GM18507 (cell line): ENCODE measurements at regions not wholly inside any gene's neighbourhood (a gene's known extent, or its start where the extent isn't known, plus 50 kb on each side); places are given as distances from the start of the nearest gene placed in this dataset.

Source experiments
- DNase-seq: peaks from one replicate; pipeline ENCODE4 v3.0.0; 2011; ENCODE audit warnings: low read depth; ENCODE audit not compliant: insufficient read length; ENCODE audit errors: extremely low spot score
- FAIRE-seq: peaks from 2 replicates; lab custom pipeline; 2011; peaks lifted over from hg19 to GRCh38; lab: Jason Lieb, UNC

DNA sequence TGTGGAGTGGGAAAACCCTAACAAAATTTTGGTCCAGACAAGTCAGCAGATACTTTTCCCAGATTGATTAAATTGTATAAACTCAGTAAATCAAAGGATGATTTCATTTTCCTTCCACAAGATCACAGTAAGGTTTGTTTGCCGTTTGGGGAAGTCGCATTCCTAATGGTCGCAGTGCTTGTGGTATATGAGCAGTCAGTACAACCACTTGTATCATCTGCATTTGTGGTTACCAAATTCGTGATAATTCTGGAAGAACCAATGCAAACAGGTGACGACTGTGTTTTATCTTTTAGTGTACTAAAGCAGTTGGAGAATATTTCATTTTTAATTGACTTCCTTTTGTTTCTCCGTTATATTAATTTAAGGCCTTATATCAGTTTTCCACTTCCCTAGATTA is 100.0 kb upstream of the CNTN6 start:
- no peak for DNase-seq
- no peak for FAIRE-seq

DNA sequence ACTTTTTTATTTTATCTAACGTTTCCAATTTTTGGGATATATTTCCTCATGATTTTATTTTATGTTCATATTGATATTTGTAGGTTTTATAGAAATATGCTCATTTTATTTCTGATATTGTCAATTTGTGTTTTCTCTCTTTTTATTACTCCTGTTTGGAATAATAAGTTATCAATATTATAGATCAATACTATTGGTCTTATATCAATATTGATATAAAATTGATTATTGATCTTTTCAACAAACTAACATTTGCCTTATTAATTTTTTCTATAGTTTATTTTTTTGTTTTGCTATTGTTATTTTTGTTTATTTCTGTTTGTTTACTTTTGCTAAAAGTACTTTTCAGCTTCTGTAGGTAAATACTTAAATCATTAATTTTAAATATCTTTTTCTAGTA is 90.8 kb upstream of the CNTN6 start:
- no peak for FAIRE-seq

DNA sequence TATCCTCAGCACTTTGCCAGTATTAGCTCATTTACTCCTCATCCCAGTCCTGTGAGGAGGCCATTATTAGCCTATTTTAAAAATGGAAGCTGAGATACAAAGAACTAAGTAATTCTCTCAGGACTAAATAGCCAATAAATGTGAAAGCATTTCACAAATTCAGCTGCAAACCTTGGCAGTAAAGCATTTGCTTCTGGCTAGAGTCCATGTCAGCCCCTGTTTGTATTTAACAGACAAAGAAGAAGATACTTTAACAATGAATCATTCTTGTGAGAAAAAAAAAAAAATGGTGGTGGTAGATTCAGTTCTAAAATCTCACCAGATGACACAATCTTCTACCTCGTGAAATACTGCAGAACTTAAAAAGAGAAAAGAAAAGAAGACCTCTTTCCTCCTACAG is 85.0 kb upstream of the CNTN6 start:
- no peak for DNase-seq
- FAIRE-seq, result no peak

More for the DNA sequence above, 90.8 kb upstream of the CNTN6 start:
- DNase-seq, result no peak

DNA sequence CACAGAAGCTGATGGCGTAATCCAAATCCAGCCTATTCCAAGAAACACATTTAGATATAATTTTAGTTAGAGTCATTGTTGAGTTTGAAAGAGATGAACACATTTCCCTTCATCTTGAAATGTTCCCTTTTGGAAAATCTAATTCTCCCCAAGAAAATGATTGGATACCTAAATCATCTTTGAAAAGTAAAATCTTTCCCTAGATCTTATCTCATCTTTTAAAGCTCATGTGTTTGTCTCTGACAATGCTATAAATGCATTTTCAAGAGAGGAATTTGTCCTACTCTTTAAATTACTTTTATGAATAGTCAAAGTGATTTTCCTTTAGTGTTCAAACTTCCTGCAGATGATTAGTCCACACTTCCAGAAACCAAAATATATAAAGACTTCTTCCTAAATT is 82.6 kb upstream of the CNTN6 start:
- no peak for FAIRE-seq
- no peak for DNase-seq

DNA sequence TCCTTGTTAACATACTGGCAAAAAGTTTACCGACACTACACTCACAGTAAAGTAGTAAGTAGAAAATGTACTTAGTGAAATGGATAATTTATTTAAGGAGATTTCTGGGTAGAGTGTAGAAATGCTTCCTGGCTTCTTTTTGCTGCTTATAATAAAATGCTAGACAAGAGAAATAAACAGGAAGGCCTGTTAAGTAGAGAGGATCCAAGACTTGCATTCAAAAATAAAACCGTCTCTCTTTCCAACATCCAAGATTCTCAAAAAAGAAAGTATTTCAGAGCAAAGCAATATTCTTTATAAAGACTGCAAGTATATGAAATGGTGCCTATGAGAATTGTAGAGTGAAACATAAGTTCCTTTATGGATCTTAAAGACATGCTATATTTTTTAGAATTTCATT is 77.0 kb upstream of the CNTN6 start:
- DNase-seq (no peak), FAIRE-seq (no peak)

DNA sequence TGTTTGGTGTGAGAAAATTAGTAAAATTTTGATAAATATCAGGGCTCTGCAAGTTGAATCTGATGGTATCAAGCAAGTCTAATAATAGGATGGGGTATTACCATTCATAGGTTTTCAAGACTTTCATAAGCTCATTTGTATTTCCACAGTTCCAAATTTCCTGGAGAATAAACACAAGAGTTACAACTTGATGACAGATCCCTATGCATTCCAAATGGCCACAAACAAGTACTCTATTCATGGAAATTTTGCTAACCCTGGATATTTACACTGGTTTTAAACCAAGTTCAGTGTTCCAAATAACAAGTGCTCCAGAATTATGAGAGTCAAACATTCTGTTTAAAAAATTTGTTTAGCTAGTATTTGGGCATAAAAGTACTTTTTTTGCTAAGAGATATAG is 75.0 kb upstream of the CNTN6 start:
- FAIRE-seq (no peak), DNase-seq (no peak)

DNA sequence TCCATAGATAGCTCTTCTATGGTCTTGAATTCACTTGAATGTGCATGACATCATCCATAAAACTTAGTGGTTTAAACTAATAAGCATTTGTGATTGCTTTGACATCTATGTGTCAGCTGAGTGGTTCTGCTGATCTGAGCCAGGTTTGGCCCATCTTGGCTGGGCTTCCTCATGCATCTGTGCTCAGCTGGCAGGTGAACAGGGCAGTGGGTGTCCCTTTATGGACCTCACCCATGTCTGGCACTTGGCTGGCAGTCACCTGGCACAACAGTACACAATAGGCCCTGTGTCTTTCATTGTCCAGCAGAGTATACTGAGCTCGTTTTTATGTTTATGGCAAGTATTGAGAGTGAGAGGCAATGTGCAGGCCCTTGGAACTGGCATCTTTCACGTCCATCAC is 73.7 kb upstream of the CNTN6 start:
- DNase-seq (no peak), FAIRE-seq (no peak)

DNA sequence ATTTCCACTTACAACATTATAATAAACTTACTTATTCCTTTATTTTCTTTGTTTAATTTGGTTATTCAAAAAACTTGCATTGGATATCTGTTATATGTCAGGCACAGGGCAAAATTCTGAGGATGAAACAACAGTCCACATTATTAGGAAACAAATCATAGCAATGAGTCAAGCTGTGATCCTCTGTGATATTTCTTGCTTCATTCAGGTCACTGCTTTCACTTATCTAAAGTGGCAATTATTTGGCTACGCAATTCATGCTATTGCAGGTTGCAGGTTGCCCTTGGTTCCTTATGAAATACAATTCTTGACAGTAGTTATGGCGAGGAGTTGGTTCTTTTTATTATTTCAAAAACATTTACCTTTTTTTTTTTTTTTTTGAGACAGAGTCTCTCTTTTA is 66.4 kb upstream of the CNTN6 start:
- DNase-seq (no peak), FAIRE-seq (no peak)

DNA sequence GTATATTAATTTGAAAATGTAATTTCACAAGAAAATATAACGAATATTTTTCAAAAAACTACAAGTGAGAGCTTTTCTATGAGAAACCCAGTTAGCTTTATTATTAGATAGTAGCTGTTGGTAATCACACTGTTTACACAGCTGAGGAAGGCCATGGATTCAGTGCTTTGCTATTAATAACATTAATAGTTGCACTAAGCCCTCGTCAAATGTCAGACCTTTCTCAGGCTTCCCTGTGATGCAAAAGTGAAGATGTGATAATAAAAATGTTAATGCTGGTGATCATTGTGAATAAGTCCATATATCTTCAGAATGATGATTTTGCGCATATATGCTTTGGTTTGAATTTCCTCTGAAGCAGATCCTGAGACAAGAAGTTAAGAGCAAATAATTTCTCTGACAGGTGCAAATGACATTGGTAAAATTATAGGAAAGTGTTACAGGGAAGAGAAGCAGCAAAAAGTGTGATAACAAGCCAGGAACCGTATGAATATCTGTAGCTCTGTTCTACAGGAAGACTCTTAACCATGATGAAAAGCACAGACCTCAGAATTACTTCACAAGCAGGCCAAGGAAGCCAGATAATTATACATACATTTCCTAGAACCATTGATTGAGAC is 56.5 kb upstream of the CNTN6 start:
- FAIRE-seq (no peak), DNase-seq (no peak)

DNA sequence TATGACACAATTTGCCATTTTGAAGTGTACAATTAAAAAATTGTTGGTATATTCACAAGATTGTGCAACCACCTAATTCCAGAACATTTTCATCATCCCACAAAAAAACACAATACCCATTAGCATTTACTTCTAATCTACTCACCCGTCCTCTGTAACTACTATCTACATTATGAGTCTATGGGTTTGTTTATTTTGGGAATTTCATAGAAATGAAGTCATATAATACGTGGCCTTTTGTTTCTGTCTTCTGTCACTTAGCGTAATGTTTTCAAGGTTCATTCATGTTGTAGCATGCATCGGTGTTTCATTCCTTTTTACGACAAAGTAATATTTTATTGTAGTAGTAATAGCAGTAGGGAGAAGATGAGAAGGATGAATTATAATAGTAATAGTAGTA is 55.2 kb upstream of the CNTN6 start:
- FAIRE-seq, result no peak
- no peak for DNase-seq
